ENCODE measurements at regions not wholly inside any gene's neighbourhood (a gene's known extent, or its start where the extent isn't known, plus 50 kb on each side); places are given as distances from the start of the nearest gene placed in this dataset.

DNA sequence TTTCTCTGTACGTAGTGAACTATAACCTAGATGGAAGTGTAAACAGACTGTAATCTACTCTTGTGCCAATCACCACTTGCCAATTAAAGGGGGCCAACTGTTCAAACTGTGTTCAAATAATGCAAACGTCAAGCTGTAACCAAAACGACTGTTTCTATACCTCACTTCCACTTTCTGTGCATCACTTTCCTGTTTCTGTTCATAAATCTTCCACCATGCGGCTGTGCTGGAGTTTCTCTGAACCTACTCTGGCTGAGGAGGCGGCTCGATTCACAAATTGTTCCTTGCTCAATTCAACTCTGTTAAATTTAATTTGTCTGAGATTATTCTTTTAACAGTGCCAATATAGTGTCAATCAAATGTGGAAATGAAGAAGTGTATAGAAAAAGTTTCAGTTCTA, 206.7 kb upstream of the TBC1D5 start:
- DNase-seq (ENCODE audit: low read depth, low spot score) = no peak

DNA sequence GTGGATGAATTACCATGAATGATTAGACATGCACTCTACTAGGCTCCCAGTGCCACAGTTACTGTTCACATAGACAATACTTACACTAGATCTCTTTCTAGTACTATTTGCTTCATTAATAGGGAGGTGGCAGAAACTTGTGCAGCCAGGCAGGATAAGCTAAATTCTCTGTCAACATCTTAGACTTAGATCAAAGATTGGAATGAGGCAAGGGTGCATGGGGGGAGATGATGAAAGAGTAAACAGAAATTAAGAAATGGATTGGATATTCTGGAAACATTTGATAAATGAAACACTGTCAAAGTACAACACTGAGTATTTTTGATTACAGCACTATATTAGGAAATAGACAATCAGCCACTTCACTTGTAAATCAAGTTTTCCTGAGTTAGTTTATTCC, 205.4 kb upstream of the TBC1D5 start:
- DNase-seq (ENCODE audit: low read depth, low spot score) = no peak

DNA sequence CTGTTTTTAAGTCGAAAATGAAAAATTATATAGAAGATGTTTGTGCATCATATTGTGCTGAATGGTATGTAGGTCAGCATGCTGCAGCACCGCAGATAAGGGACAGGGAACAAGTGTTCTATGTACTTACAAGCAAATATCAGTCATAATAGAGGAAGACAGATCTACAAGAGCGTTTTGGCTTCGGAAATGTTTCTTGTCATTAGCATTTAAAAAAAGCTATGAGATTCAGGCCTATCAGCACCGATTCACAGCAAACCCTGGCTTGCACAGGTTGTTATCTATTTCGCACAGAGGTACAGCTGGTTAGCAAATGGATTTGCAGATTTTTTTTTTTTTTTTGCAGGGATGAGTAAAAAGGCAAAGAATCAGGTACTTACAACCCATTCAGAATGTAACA, 204.2 kb upstream of the TBC1D5 start:
- no peak for DNase-seq (ENCODE audit: low read depth, low spot score)

DNA sequence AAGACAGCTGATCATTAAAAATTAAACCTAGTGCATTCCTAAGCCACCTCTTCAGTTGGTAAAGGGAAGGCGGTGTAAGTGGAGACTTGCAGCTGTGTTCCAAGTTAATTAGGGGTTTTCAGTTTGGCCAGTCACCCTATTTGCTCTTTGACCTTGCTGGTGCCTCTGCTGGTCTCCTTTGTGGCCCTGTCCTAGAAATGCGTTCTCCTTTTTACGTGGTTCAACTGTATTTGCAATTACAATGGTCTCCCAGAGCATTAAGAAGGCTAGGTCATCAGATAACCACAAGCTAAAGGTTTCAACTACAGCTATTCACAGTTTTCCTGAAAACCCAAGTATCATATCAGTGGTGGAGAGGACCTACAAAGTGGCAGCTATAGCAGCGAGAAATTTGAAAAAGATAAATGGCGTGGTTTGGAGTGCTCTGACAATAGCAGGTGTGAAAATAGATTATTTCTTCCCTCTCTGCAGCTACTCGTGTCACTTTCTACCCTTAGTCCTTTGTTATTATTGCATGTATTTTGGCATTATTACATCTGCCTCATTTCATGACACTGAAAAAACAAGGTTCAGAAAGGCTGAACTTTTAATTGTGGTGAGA, 203.5 kb upstream of the TBC1D5 start:
- DNase-seq (ENCODE audit: low read depth, low spot score) = no peak

DNA sequence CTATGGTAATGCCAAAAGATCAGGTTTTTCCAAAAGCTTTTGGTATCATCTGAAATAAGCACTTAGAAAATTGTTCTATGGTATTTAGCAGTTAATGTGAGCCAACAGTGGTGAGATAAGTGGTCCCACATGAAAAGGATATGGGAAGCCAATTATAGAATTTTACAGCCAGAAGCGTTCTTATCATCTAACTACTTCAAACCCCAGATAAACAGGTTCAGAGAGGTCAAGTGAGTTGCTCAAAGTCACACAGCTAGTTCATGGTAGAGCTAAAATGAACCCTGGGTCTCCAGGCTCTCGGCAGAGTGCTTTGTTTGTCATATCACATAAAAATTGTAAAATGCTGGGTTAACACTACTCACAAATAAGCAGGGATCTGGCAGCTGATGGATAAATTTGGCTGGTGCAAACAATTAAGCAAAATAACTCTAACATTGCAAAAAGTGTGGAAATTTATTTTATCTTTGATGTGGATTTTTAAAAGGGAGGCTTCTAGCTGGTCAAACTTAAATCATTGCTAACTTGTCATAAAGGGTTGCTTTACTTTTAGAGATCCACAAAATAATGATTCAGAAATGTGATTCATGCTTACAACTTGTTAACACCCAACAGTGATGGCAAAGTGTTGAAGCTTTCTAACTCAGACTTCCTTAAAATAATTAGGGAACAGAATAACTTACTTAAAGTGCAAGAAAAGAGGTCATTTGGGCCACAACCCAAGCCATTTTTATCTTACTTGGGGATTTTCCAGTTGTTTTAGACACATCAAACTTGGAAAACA, 202.8 kb upstream of the TBC1D5 start:
- DNase-seq (ENCODE audit: low read depth, low spot score) = no peak

DNA sequence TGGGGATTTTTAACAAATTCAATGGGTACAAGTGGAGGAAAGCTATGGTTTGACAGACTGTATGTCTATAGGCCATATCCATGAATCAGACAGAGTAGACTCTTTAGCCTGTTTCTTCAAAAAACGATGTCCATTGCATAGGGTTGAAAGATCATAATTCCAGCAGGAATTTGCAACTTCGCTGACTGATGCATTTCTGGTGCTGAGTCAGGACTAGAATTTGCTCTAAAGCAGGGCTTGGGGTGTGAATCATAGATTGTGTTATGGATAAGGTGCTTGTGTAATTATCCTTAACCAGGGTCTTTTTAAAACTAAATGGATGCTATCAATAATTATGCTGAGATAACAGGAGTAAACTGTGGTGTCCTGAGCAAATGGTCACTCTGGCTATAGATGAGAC, 200.4 kb upstream of the TBC1D5 start:
- DNase-seq (ENCODE audit: low read depth, low spot score) = no peak

DNA sequence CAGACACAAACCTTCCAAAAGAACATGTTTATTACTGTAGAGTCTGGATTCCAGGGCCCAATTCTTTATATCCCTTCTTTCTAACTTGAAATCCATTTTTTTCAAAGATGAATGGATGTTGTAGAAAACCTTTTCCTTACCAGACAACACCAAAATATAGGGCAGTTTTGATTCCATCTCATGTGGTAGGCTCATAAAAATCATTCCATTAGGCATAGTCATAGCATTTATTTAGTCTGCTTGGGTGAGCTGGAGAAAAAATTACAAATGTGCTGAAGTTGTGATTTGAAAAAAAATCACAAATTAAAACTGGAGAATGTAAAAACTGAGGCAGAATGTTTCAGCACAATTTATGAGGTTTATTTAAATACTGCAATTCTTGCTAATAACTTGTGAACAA, 199.3 kb upstream of the TBC1D5 start:
- no peak for DNase-seq (ENCODE audit: low read depth, low spot score)

DNA sequence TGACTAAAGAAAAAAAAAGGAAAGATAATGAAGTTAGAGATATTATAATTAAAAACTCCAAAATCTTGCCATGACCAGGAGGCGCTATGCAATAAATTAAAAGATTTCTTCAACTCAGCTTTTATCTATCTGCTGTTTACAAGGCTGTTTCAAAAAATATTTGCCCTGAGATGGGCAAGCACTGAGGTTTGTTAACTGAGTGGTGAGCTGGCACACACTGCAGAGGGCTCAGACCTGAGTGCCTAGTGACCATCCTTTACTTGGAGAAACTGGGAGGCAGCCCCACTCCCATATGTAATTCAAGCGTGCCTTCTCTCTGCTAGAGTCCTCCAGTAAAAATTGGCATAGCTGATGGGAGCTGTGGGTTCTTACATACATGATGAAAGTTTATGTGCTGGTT, 198.7 kb upstream of the TBC1D5 start:
- no peak for DNase-seq (ENCODE audit: low read depth, low spot score)

DNA sequence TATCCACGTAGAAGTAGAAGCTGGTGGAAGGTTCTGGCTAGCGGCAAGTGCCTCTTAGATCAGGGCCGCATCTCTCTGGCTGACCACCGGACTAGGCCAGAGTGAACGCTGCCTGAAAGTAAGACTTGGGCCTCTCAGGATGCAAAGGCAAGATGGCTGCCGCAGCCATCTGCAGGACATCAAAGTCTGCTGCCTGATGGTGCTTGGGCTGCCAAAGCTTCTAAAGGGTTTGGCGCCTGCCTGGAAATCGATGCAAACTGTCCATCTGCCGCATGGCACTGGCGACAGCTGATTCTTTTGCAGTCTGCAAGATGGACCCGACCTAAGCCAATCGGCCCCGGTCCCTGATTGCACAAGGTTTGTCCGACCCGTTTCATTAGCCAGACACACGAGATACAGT, 196.7 kb upstream of the TBC1D5 start:
- DNase-seq (ENCODE audit: low read depth, low spot score) = no peak

DNA sequence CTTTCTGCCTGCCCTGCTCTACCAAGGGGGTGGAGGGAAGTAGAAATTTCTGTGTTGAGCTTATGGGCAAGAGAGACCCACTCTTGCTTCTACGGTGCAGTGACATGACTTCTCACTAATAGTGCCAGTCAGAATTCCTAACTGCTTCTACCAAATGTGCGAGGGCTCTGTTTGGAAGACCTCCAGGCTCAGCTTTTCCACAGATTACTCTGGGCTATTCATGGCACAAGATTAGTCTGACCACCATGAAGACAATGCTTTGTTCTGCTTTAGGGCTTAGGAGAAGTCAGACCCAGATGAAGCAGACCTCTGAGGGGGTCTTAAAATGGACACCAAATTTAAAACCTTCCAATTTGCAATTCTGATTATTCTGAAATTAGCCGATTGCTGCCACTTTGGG, 195.9 kb upstream of the TBC1D5 start:
- DNase-seq (ENCODE audit: low read depth, low spot score) = no peak

DNA sequence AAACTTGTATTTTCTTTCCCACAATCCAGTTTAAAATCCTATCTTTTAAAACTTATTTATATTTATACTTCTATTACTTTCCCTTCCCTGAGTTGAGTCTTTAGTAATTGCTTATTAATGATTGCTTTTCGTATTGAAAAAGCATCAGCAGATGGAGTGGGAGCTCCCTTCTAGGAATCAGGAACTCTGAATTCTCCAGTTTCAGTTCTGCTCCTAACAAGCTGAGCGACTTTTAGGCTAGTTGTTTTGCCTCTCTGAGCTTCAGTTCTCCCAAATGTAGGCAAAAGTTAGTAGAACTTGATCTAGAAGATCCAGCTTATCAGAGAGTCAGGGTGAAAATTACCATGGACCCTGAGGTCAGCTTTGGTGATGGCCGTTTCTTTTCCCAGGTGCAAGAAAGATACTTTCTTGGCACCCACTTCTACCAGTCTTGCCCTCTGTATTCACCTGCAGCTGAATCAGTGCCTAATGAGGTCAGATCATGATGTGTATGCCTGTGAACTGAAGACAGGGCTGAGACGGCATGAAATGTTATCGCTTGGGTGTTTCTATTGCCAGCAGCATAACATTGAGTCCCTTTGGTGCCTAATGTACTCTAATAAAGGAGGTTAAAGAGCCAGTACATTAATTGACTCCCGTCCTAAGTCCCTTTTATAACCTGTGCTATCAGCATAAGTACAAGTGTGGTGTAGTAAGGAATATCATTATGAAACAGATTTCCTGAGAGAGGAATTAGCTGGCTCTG, 194.5 kb upstream of the TBC1D5 start:
- no peak for DNase-seq (ENCODE audit: low read depth, low spot score)

DNA sequence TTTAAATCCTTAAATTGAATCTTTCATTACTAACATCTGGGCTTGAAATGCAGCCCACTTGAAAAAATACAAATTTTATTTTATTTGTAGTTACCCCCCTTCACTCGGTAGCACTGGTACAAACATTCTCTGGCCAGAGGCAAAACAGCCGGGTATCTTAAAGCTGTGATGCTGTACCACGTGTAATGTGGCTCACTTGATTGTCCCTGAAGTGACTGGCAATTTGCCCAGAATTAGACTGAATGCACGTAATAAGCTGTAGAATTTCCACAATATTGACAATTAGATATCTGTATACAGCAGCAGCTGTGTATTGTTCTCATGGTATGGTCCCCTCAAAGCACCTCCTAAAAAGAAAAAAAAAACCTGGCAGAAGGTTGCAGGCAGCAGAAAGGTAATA, 192.8 kb upstream of the TBC1D5 start:
- DNase-seq (ENCODE audit: low read depth, low spot score) = no peak

DNA sequence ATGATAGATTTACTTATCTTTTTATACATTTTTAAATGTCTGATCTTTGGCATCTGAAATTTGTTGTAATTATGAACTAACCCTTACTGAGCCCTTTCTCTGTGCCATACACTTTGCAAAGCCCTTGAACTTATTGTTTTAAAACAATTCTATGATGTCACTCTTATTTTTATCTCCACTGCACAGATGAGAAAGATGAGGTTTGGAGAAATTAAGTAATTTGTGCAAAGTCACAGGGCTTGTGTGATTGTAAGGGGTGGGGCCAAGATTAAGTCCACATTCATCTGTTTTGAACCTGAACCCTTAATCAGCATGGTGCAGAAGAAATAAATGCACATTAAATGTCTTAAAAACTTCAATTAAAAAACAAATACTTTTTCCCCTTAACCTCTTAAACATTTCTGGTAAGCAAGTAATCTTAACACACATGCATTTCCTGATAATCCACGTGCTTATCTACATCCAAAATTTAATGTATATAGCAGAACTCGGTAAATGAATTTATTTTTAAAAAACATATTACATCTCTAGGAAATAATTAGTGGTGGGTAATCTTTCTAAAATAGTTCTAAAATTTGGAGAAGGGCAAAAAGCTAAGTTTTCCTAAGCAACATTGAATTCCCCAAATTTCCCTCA, 189.8 kb upstream of the TBC1D5 start:
- no peak for DNase-seq (ENCODE audit: low read depth, low spot score)

DNA sequence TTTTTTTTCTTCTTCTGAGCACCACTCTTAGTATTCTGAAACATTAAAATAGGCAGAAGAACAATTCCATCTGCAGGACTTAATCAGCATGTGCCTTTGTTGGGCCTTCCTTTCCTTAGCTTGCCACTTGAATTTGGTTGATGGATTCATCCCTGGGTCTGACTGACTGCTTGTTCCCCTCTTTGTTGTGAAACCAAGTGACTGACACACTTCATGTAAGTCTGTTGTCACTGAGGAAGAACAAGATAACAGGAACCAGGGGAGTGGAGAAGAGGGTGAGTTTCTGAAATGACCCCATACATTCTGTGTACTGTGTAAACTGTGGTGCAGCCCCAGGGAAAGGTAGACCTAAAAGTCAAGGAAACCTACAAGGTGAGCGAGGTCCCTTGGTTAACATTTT, 188.7 kb upstream of the TBC1D5 start:
- DNase-seq (ENCODE audit: low read depth, low spot score) = no peak

DNA sequence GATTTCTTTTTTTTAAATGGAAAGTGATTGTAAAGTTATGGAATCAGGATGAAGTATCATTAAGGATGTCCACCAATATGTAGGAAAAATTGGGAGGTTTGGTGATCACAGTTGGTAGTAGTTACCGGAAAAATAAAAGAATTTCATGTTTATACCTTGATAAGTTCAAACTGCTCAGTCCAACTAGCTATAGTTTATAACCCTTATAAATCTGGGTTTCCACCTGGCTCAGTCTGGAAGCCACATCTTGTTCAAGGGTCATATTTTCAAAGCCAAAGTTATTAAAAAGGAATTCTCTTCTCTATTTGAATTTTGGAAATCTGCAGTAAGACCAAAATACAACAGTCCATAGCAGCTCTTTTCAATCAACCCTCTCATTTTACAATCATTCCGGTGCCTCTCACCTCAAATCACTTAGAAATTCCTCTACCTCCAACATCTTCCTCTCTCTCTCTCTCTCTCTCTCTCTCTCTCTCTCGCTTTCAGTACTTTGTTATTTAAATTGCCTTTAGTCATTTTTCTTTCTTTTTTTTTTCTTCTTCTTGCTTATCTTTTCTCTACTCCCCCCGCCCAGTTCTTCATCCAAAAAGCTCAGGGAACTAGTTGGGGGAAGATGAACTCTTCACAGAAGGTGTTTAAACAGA, 186.2 kb upstream of the TBC1D5 start:
- no peak for DNase-seq (ENCODE audit: low read depth, low spot score)

DNA sequence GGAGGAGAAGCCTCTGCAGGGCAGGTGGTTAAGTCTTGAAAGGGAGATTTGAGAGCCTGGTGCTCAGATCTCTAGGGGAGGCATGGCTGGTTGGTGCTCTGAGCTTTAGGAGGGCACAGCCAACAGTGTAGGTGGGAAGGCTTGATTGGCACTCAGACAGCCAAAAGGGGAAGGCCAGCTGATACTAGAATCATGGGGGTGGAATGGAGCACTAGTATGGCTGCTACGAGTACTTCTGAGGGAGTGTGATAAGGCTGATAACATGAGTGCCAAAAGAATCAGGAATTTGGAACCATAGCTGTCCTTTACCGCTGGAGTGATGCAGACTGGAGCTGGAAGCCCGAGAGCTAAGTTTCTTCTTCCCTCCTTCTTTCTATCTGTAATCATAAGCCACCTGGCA, 184.6 kb upstream of the TBC1D5 start:
- no peak for DNase-seq (ENCODE audit: low read depth, low spot score)

DNA sequence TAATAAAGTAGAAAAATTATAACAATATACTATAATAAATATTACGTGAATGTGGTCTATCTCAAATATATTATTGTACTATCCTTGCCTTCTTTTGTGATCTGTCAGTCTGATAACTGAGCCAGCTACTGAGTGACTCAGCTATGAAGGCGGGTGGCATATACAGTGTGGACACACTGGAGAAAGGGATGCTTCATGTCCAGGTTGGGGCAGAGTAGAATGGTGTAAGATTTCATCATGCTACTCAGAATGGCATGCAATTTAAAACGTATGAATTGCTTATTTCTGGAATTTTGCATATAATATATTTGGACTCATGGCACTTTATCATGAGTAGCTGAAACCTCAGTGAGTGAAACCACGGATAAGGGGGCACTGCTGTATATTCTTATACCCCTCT, 172.9 kb upstream of the TBC1D5 start:
- DNase-seq (ENCODE audit: low read depth, low spot score) = no peak

DNA sequence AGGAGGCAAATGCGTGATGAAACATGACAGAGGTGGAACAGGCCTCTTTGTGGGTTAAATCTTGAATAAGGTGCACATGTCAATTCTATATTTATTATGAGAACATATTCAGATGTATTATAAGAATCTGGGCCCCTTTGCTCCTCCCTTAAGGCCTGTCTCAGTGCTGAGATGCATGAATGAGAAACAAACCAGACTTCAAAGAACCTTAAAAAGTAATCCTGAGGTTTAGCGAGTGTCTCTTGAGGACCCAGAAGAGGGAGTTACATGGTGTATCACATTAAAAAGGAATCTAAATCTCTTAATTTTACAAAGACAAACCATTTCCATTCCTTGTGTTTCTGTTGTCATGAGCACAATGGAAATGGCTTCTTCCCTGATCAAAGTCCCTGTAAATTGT, 170.9 kb upstream of the TBC1D5 start:
- no peak for DNase-seq (ENCODE audit: low read depth, low spot score)

DNA sequence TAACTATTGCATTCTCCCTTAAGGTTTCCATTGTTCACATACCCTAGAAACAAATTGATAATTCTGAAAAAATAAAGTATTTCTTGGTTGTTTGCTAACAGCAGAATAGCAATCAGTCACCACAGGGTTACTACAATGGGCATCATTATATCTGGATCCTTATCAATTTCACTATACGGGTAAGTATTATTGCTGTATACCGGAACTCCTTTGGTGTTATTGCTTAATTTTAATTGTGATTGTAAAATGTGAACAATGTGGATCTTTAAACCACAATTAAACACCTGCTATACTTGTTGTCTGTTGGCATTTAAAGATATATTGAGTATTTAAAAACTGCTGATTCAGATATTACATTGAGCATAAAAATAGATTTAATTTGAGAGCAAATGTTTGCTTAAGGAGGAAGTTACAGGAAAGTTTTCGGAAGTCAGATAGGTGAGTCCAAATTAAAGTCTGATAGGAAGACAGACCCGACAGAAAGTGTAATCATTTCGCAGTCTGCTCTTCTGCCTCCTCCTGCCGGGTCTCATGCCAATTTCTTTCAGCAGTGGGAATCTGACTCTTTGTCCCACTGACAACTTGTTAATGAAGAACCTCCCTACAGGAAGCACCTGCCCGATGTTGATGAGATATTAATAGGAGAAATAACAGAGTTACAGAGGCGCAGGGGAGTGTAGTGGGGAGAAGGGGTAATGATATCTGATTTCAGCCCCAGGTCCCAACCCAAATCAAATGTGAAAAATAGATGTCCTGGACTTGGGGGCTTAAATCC, 169.7 kb upstream of the TBC1D5 start:
- no peak for DNase-seq (ENCODE audit: low read depth, low spot score)

DNA sequence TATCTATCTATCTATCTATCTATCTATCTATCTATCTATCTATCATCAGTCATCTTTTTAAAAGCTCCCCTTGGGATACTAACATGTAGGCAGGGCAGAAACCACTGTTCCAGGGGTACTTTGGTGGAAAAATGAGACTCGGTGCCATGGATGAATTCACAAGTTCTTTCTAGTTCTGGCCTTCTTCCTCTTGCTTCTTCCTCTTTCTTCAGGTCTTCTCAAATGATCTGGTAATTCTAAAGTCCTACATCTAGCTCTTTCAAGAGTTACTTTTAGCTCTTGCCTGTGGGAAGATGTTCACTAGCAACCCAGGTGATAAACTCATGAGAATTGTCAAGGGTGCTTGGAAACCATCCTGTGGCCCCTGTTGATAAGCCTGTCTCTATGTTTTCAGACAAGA, 168.5 kb upstream of the TBC1D5 start:
- DNase-seq (ENCODE audit: low read depth, low spot score) = no peak

DNA sequence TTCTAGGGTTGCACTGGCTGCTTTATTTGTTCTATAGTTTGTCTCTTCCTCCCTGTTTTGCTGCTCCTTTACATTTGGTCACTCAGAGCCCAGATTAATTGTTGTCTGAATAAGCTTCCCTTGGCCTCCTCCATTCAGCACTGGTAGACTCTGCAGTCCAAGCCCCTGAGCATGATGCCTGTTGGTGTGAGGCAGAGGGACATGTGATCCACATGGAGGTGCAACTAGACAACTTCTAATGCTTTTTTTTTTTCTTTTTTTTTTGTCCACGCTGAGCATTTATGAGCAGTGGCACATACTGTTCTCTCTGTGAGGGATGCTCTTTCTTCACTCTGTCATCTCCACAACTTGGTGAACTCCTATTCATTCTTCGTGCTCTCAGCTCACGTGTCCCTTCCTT, 167.3 kb upstream of the TBC1D5 start:
- DNase-seq (ENCODE audit: low read depth, low spot score) = no peak

Measured in ELF-1 (cell line).